CD4-positive, alpha-beta T cell treated with Interleukin-6 at 100 ng/mL for 8 hours (primary cell): ENCODE measurements at regions not wholly inside any gene's neighbourhood (a gene's known extent, or its start where the extent isn't known, plus 50 kb on each side); places are given as distances from the start of the nearest gene placed in this dataset.

Experiments used
- DNase-seq: peaks from one replicate; pipeline ENCODE4 v3.0.0-alpha.2; 2020; ENCODE audit warnings: mixed read lengths, low spot score

DNA sequence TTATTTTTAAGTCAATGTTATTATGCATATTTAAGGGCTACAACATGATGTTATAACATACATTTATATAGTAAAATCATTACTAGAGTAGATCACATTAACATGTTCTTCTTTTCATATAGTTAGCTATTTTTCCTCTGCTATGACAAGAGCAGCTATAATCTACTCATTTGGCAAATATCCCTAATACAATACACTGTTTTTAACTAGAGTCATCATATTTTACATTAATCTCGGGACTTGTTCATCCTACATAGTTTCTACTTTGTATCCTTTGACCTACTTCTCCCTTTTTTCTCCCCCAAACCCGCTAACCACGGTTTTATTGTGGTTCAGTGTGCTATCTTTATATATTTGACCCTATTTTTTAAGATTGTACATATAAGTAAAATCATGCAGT lies 249.0 kb downstream of the EPM2A start:
- no peak for DNase-seq

GRCh38 chr6:145489583-145489982 lies 245.7 kb downstream of the EPM2A start:
- DNase-seq: no peak

- no peak for DNase-seq
Measured at GRCh38 chr6:145490068-145490467, 245.3 kb downstream of the EPM2A start.

GRCh38 chr6:145491126-145491525 lies 244.2 kb downstream of the EPM2A start:
- no peak for DNase-seq

GRCh38 chr6:145497006-145497405 lies 238.3 kb downstream of the EPM2A start:
- no peak for DNase-seq

DNA sequence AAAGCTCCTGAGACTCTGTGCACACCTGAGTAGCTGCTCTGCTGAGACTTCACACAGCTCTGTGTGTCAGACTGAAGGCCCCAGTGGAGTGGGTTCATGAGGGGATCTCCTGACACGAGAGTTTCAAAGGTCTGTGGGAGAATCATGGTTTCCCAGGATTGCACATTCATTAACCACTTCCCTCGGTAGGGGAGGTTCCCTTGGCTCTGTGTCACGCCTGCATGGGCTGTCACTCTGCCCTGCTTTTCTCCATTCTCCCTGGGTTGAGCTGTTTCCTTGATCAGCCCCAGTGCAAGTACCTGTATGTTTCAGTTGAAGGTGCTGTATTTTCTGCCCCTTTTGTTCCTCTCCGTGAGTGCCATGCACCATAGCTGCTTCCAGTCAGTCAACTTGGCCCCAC lies 236.9 kb downstream of the EPM2A start:
- no peak for DNase-seq

GRCh38 chr6:145502416-145502815 lies 232.9 kb downstream of the EPM2A start:
- no peak for DNase-seq

DNA sequence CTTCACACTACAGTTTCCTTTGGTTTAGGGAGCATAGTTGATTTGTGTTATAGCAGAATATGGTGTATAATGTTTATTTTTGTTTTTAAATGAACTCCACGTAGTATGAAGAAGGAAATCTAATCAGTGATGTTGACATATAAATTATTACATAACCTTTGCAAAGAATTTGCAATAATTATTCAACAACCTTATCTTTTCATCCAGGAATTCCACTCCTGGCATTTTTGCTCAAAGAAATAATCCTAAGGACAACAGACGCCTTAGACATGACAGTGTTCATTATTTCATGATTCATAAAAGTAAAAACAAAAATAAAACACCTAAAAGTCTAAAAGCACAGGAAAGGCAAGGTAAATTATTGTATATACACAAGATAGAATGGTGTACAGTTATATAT lies 229.2 kb downstream of the EPM2A start:
- no peak for DNase-seq

DNA sequence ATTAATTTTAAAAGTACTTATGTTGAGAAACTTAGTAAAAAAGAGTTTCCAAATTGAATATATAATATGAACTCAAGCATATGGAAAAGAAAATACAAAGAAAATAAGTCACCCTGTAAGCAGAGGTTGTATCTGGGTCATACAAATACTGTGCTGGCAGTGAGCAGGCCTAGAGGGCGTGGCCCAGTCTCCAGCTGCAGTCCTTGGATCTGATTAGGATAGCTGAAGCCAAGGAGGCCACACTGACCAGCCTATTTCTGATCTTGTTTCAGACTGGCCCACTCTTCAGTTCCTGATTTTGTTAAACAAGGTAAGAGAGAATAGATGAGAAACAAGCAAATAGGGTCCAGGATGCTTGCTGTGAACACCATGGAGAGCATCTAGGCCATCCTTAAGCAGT lies 228.8 kb downstream of the EPM2A start:
- no peak for DNase-seq

DNA sequence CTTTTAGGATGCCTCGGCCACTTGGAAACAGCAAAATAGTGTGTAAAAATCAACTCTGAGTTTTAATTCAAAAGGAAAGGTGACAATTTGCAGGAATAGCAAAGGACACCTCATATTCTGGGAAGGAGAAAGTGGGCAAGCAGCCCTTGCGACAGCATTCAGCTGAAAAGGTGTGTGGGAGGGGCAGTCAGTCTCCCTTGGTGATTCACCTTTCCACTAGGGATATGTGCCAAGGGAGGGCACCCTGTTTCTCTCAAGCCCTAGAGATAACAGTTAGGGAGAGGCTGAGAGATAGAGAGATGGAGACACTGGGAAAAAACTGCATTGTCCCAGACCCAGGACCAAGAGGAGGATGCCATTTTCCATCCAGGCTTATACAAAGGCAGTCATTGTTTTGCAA lies 228.1 kb downstream of the EPM2A start:
- no peak for DNase-seq

DNA sequence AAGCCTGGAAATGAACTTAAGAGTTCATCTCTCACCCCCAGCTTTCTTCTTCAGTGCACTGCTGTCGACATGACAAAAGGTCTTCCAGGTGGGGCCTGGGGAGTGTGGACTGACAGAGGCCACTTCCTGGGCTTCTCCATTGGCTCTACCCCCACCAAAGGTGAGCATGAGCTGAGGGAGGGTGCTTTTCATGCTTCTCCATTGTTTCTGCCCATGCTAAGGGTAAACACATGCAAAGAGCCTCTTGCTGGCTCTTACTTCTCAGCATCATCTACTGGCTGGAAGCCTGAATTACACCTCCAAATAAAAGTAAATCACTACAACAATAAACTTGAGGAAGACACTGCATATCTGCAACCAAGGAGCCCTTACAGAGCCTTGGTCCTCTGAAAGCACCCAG lies 227.2 kb downstream of the EPM2A start:
- no peak for DNase-seq

- no peak for DNase-seq
Measured at GRCh38 chr6:145517492-145517891, 217.8 kb downstream of the EPM2A start.

DNA sequence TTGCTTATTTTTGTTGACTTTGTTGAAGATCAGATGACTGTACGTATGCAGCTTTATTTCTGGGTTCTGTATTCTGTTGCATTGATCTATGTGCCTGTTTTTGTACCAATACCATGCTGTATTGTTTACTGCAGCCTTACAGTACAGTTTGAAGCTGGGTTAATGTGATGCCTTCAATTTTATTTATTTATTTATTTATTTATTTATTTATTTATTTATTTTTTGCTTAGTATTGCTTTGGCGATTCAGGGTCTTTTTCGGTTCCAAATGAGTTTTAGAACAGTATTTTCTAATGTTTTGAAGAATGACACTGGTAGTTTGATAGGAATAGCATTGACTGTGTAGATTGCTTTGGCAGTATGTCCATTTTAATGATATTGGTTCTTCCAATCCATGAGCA lies 210.3 kb downstream of the EPM2A start:
- no peak for DNase-seq

DNA sequence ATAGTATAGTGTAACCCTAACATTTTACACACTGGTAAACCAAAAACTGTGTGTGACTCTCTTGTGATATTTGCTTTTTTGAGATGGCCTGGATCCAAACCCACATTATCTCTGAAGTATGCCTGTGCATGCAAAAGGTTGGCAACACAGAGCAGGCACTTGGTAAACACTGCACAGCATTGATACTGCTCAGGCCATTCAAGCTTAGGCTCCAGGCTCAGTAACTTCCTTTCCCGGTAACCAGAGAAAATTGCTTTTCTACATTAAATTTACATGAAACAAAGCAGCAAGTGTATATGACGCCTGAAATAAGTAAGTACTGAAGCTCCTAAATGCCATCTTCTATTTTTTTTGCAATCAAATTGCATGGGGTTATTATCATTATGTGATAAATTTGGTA lies 205.7 kb downstream of the EPM2A start:
- DNase-seq: no peak

DNA sequence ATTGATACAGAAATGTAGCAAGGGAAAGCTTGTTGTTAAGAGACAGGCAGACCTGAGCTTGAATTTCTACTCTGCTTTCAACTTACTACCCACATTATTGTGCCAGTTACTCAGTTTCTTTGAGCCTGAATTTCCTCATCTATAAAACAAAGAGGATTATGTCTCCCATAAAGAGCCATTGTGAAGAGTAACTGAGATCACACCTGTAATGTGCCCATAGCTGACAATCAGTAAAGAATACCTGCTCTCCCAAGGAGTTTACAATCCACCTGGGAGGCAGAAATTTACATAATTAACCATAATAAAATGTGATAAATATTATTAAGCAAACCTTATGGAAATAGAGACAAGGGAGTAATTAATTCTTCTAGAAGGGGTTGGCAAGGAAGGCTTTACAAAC lies 204.9 kb downstream of the EPM2A start:
- DNase-seq: no peak

GRCh38 chr6:145531032-145531431 lies 204.3 kb downstream of the EPM2A start:
- DNase-seq: no peak

DNA sequence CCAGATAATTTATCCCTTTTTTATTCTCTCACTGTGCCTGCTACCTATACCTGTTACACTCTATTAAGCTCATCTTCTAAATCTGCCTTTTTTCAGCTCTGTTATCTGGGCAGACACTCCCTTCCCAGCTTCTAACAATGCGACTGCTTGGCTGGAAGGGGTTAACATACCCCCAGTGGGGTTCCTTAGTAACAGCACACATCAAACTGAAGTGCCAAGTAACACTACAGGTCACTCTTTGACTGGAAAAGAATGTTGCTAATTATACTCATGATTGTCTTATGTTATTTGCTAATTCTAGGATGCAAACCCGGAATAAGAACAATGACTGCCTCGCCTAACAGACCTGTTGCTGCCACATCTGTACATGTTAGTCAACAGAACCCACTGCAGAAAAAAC lies 203.5 kb downstream of the EPM2A start:
- no peak for DNase-seq

DNA sequence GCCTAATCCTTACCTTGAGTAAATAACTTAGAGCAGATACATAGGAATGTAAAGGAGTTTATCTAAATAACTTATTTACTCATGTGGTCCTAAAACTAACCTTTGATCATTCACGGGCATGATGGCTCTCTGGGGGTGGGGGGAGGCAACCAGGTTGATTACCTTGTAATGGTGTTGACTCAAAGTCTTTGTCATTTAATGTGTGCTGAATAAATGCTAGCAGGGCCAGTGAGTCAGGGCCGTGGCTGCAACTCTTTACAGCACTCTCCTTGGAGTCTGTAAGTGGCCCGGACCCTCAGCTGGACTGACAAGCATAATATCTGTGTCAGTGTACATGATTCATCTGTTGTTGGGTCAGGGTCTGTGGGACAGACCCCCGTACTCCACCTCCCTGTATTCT lies 203.0 kb downstream of the EPM2A start:
- no peak for DNase-seq

GRCh38 chr6:145534989-145535388 lies 200.3 kb downstream of the EPM2A start:
- no peak for DNase-seq

- DNase-seq: no peak
Measured at GRCh38 chr6:145538989-145539388, 196.3 kb downstream of the EPM2A start.

DNA sequence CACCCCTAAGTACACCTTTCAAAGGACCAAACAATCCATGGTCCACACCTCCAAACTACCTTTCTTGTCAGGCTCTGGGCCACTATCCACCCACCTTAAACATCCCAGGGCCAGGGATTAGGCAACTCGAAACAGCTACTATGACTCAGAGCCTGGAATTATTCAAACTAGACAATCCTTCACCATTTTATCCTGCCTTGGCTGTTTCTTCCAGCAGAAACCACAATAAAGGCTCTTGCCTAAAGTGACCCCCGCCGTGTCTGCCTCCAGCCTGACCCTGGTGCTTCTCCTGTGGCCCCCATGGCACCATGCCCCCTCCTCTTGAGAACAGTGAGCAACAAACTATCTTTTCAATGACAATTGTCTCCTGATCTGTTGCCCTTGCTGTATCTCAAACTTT lies 195.5 kb downstream of the EPM2A start:
- no peak for DNase-seq

- DNase-seq: no peak
Measured at GRCh38 chr6:145540741-145541140, 194.6 kb downstream of the EPM2A start.

DNA sequence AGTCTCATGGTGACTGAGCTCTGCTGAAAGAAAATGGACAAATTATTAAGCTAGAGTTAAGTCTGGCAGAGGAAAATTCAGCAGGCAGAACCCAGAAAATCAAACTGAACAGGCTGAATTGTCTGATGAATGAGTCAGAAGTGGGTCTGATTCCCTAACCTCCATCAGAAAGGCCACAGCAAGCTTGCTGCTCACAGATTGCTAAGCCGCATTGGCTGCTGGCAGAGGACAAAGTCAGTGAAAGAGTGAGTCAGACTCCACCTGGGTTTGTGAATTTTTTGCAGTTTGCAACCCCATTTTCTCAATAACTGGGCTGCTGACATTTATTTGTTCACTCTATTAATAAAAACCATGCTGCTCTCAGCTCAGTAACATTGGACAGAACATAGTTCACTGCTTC lies 191.3 kb downstream of the EPM2A start:
- DNase-seq: no peak

- DNase-seq: no peak
Measured at GRCh38 chr6:145544514-145544913, 190.8 kb downstream of the EPM2A start.

DNA sequence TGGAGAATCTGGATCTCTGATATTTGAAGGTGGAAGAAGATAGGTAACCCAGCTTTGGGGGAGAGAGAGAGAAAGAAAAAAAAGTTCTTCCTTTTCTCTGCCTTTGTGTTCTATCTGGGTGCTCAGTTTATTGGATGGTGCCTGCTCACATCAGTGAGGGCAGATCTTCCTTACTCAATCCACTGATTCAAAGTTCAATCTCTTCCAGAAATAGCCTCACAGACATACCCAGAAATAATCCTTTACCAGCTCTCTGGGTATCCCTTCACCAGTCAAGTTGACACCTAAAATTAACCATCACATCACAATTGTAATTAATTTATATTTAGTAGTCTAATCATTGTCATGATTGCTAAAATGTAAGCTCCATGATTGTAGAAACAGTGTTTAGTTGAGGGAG lies 189.1 kb downstream of the EPM2A start:
- DNase-seq: no peak
